Fibroblast of pulmonary artery (primary cell): ENCODE measurements at regions not wholly inside any gene's neighbourhood (a gene's known extent, or its start where the extent isn't known, plus 50 kb on each side); places are given as distances from the start of the nearest gene placed in this dataset.
"Not testable (repeated sequence)": the region's sequence is repeated elsewhere in the genome, so short reads cannot be mapped to it uniquely, and the experiment has no call there.

Experiments used
- DNase-seq: peaks from one replicate; pipeline ENCODE4 v3.0.0-alpha.2; 2010; ENCODE audit warnings: low read depth
- H3K4me3 ChIP-seq: replicated peaks from 2 replicates; pipeline ENCODE4 v1.5.1; 2011; ENCODE audit warnings: low read depth, mild to moderate bottlenecking, control low read depth, low read length, moderate library complexity
- TF ChIP-seq, protein P1 (sequence below): IDR thresholded peaks from 2 replicates; pipeline ENCODE4 v1.5.1; 2011; ENCODE audit warnings: mild to moderate bottlenecking, control low read depth, low read length, inconsistent platforms; ENCODE audit errors: missing control alignments

DNA sequence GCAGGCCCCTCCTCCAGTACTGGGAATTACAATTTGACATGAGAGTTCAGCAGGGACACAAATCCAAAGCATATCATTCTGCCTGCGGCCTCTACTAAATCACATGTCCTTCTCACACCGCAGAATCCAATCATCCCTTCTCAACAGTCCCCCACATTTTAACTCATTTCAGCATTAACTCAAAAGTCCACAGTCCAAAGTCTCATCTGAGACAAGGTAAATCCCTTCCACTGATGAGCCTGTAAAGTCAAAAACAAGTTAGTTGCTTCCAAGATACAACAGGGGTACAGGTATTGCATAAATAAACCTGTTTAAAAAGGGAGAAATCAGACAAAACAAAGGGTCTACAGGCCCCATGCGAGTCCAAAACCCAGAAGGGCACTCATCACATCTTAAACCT, 64.0 kb downstream of the EBNA1BP2 start:
- H3K4me3 ChIP-seq = no peak overlapping the region
- DNase-seq = no peak
- TF ChIP-seq, protein P1, sequence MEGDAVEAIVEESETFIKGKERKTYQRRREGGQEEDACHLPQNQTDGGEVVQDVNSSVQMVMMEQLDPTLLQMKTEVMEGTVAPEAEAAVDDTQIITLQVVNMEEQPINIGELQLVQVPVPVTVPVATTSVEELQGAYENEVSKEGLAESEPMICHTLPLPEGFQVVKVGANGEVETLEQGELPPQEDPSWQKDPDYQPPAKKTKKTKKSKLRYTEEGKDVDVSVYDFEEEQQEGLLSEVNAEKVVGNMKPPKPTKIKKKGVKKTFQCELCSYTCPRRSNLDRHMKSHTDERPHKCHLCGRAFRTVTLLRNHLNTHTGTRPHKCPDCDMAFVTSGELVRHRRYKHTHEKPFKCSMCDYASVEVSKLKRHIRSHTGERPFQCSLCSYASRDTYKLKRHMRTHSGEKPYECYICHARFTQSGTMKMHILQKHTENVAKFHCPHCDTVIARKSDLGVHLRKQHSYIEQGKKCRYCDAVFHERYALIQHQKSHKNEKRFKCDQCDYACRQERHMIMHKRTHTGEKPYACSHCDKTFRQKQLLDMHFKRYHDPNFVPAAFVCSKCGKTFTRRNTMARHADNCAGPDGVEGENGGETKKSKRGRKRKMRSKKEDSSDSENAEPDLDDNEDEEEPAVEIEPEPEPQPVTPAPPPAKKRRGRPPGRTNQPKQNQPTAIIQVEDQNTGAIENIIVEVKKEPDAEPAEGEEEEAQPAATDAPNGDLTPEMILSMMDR = no peak

- TF ChIP-seq, protein P1 = no peak
- no peak for DNase-seq
- no peak overlapping the region for H3K4me3 ChIP-seq
Measured at GRCh38 chr1:43107664-43108063, 64.4 kb downstream of the EBNA1BP2 start.

DNA sequence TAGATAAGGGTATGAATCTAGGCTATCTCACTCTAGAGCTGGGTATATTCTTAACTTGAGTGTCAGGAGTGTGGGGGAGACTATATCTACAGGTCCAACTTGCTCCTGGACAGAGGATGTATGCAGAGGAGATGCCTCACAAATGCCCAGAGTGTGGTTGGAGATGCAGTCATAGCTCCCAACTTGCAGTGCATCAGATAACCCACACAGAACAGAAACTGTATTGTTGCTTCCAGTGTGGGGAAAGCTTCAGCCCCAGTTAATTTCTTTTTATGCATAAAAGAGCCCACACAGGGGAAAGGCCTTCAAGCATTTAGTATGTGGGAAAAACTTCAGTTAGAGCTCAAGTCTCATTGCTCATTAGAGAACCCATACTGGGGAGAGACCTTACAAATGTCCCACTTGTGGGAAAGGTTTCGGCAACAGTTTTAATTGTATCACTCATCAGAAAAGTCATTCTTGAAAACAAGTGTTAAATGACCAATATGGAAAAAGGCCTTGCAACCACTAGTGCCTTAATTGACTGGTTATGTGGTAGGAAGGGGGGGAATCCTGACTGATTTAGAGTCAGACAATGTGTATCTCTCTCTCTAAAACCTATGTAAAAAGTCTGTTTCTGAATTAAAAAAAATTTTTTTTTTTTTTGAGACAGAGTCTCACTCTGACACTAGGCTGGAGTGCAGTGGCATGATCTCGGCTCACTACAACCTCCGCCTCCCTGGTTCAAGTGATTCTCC, 67.9 kb downstream of the EBNA1BP2 start:
- no peak for DNase-seq
- H3K4me3 ChIP-seq = no peak overlapping the region
- TF ChIP-seq, protein P1 = no peak

GRCh38 chr1:43101061-43101460, 71.0 kb downstream of the EBNA1BP2 start:
- no peak for DNase-seq
- TF ChIP-seq, protein P1 = no peak
- H3K4me3 ChIP-seq = no peak overlapping the region

GRCh38 chr1:43098200-43098599, 73.9 kb downstream of the EBNA1BP2 start:
- TF ChIP-seq, protein P1 = no peak
- DNase-seq = no peak
- no peak overlapping the region for H3K4me3 ChIP-seq

- not testable (repeated sequence) for H3K4me3 ChIP-seq, DNase-seq
Measured at GRCh38 chr1:43096528-43096927, 75.6 kb downstream of the EBNA1BP2 start.

DNA sequence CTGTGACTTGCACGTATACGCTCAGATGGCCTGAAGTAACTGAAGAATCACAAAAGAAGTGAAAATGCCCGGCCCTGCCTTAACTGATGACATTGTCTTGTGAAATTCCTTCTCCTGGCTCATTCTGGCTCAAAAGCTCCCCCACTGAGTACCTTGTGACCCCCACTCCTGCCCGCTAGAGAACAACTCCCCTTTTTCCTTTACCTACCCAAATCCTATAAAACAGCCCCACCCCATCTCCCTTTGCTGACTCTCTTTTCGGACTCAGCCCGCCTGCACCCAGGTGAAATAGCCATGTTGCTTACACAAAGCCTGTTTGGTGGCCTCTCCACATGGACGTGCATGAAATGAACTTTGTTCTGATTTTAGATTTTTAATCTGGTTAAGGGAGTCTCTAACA, 81.3 kb downstream of the EBNA1BP2 start:
- not testable (repeated sequence) for H3K4me3 ChIP-seq, DNase-seq

- DNase-seq, H3K4me3 ChIP-seq: not testable (repeated sequence)
Measured at GRCh38 chr1:43090157-43090556, 81.9 kb downstream of the EBNA1BP2 start.
